Ammon's horn (tissue), 1 donor: ENCODE measurements at regions not wholly inside any gene's neighbourhood (a gene's known extent, or its start where the extent isn't known, plus 50 kb on each side); places are given as distances from the start of the nearest gene placed in this dataset.

Experiments used
- DNase-seq: peaks from one replicate; pipeline ENCODE4 v3.0.0-alpha.2; 2016; ENCODE audit warnings: low spot score

GRCh38 chr2:236852100-236852976, 233.4 kb upstream of the COPS8 start:
- no peak for DNase-seq

- no peak for DNase-seq
Measured at GRCh38 chr2:236852977-236853374, 232.7 kb upstream of the COPS8 start.

DNA sequence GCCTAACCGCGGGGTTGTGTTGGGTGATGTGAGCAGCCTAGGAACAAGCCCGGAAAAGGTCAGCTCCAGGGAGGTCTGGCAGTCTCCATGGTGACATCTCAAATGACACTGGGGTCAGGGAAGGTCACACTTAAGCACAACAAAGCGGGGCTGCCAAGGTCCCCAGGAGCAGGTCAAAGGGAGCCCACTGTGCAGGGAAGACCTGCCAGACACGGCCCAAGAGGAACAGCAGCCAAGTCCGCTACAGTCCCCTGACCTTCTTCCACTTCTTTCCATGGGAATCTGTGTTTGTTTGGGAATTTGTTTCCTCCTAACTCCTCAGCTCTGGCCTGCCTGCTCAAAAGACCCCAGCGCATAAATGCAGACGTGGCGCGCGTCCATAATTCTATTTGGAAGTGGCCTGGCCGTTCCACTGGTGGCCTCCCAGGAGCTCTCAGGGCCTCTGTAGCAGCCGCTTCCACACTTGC, 232.1 kb upstream of the COPS8 start:
- no peak for DNase-seq

GRCh38 chr2:236855176-236855865, 230.4 kb upstream of the COPS8 start:
- no peak for DNase-seq

GRCh38 chr2:236855866-236856847, 229.5 kb upstream of the COPS8 start:
- no peak for DNase-seq

DNA sequence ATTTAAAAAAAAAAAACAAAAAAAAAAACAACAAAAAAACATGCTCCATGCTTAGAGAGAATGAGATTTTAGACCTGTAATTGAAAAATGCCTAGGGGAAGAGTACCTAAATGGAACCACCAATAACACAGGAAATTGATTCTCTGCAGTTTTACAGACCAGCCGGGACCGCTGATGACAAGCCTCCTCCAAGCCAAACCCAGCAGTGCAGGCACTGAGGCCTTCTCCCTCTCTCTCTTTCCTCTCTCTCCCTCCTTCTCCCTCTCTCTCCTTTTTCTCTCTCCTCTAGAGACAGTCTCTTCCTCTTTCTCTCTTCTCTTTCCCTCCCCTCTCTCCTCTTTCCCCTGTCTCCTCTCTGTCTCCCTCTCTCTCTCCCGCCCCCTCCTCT, 228.8 kb upstream of the COPS8 start:
- DNase-seq, result no peak

DNA sequence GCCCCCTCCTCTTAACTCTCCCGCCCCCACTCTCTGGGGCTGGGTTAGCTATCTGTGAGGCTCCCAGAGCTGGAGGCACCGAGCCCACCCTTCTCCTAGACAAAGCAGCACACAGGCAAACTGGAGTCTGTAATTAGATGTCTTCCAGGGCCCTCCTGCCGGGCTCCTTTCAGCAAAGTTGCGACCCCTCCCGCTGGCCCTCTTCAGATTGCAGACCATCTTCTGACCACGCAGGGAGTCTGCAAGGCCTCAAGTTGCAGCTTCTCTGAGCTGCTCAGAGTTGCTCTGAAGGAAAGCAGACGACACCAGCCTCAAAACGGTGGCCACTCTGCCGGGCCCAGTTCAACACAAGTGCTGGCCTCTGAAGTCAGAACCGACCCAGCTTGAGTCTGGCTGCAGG, 228.4 kb upstream of the COPS8 start:
- no peak for DNase-seq

DNA sequence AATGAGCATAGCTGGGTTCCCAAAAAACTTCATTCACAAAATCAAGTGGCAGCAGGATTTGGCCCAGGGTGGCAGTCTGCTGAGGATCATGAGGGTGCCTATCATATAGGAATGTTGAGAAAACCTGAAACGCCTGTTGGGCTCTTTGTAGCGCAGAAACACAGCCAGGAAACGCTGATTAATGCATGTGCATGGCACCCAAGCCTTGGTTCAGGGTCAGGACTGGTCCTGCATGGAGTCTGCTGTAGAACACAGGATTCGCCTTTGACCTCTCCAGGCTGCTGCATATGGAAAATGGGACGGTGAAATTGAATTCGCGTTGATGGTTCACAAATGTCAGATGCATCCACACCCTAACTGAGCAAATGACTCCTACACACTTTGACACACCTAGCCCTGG, 227.9 kb upstream of the COPS8 start:
- DNase-seq, result no peak

DNA sequence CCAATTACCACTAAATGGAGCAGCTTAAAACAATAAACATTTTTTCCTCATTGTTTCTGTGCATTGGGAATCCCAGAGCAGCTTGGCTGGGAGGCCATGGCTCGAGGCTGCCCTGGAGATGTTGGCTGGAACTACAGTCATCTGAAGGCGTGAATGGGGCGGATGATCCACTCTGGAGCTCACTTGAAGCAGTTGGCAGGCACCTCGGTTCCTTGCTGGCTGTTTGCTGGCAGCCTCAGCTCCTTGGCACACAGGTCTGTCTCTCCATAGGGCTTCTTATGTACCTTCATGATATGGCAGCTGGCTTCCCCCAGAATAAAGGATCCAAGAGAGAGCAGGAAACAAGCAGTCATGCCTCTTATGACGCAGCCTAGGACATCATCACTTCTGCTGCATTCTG, 227.0 kb upstream of the COPS8 start:
- peak; percentile 45 for DNase-seq

- DNase-seq, result no peak
Measured at GRCh38 chr2:236859908-236860307, 225.8 kb upstream of the COPS8 start.

GRCh38 chr2:236861196-236861875, 224.4 kb upstream of the COPS8 start:
- no peak for DNase-seq

- DNase-seq, result no peak
Measured at GRCh38 chr2:236861944-236862343, 223.7 kb upstream of the COPS8 start.

GRCh38 chr2:236862526-236862925, 223.2 kb upstream of the COPS8 start:
- no peak for DNase-seq

- DNase-seq, result peak; percentile 22
Measured at GRCh38 chr2:236862961-236863728, 222.5 kb upstream of the COPS8 start.

DNA sequence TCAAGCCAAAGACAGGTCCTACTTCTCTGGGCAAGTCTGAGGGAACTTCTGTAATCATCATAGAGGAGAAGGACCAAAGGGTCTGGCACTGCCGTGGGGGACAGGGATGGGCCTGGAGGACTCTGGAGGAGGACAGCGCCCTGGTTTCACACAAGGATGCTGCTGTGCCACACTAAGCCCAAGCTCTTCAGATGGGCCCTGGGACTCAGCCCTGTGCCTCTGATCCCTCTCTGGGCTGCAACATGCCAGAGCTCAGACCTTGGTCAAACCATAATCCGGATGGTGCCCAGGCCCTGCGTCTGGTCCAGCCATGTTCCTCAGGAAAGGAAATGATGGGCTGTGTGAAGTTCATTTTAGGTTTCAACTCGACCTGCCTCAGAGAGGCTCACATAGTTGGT, 222.0 kb upstream of the COPS8 start:
- no peak for DNase-seq

DNA sequence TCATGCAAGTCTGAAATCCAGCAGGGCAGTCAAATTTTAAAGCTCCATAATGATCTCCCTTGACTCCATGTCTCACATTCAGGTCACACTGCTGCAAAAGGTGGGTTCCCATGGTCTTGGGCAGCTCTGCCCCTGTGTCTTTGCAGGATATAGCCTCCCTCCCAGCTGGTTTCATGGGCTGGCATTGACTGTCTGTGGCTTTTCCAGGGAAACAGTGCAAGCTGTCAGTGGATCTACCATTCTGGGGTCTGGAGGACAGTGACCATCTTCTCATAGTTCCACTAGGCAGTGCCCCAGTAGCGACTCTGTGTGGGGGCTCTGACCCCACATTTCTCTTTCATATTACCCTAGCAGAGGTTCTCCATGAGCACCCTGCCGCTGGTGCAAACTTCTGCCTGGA, 220.6 kb upstream of the COPS8 start:
- no peak for DNase-seq

GRCh38 chr2:236866542-236867340, 218.9 kb upstream of the COPS8 start:
- peak; percentile 38 for DNase-seq

- DNase-seq, result no peak
Measured at GRCh38 chr2:236867441-236868260, 218.0 kb upstream of the COPS8 start.

DNA sequence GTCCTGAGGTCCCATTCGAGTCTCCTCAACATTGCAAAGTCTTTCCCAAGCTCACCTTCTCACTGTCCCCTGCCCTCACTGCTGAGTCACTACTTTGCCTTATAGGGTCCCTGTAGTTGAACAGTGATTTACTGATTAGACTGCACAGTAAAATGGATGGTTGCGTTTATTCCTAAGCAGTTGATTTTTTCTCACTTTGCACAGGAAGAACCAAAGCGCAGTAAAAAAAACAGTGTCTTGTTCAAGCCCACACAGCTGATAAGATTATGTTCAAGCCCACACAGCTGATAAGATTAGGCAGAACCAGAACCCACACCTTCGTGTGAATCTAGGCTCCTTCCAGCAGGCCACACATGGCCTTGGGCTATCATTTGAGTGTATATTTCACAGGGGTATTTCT, 215.3 kb upstream of the COPS8 start:
- no peak for DNase-seq
